Caco-2 (cell line): ENCODE measurements at regions not wholly inside any gene's neighbourhood (a gene's known extent, or its start where the extent isn't known, plus 50 kb on each side); places are given as distances from the start of the nearest gene placed in this dataset.

Experiments
- BruUV-seq: library from RNA; stranded (reverse); fragments of 400-500 nt; replicated peaks from 2 replicates; lab custom pipeline; 2021; lab: Mats Ljungman, UMichigan
- CTCF ChIA-PET: fragments of 300-600 bp; sonication (Branson Sonifier 250); formaldehyde crosslinking; loops from one replicate; lab custom pipeline; 2022; ENCODE audit warnings: antibody characterized with exemption; lab: Charles Lee
- POLR2A ChIA-PET: fragments of 300-600 bp; sonication (Branson Sonifier 250); formaldehyde crosslinking; loops from one replicate; lab custom pipeline; 2022; ENCODE audit warnings: antibody characterized with exemption; lab: Charles Lee
- DNase-seq, 2 experiments: peaks; one replicate each; pipeline versions ENCODE4 v3.0.0 to v3.0.0-alpha.2; 2020 to 2022
- H3K27me3 ChIP-seq: replicated peaks from 2 replicates; pipeline ENCODE4 v1.6.0; 2011; ENCODE audit warnings: low read length; ENCODE audit not compliant: control insufficient read depth, insufficient read depth
- H3K36me3 ChIP-seq: 2 replicates; pipeline ENCODE4 v1.5.1; 2011; ENCODE audit warnings: low read length; ENCODE audit not compliant: control insufficient read depth, insufficient read depth
- H3K4me1 ChIP-seq: fragments of 250-450 bp; sonication (Bioruptor Pico); 2 replicates; pipeline ENCODE4 v1.5.1; 2020; ENCODE audit warnings: mild to moderate bottlenecking
- H3K4me3 ChIP-seq: 2 replicates; pipeline ENCODE4 v1.5.1; 2011; ENCODE audit warnings: low read depth, mild to moderate bottlenecking, control low read depth, low read length
- H3K9me3 ChIP-seq: fragments of 250-450 bp; sonication (Bioruptor Pico); 2 replicates; pipeline ENCODE4 v1.5.1; 2020; ENCODE audit warnings: mild to moderate bottlenecking, moderate library complexity
- H3K27ac Mint-ChIP-seq: one replicate; pipeline ENCODE4 v1.8.0; 2022; ENCODE audit warnings: mixed read lengths; ENCODE audit not compliant: unreplicated experiment
- H3K27me3 Mint-ChIP-seq: one replicate; pipeline ENCODE4 v1.8.0; 2022; ENCODE audit warnings: mixed read lengths; ENCODE audit not compliant: insufficient read depth, unreplicated experiment
- H3K36me3 Mint-ChIP-seq: one replicate; pipeline ENCODE4 v1.8.0; 2022; ENCODE audit warnings: mild to moderate bottlenecking, mixed read lengths; ENCODE audit not compliant: insufficient read depth, unreplicated experiment
- H3K4me1 Mint-ChIP-seq: one replicate; pipeline ENCODE4 v1.8.0; 2022; ENCODE audit warnings: low read depth, mixed read lengths; ENCODE audit not compliant: unreplicated experiment
- H3K4me3 Mint-ChIP-seq: one replicate; pipeline ENCODE4 v1.8.0; 2022; ENCODE audit warnings: mild to moderate bottlenecking, moderate library complexity, mixed read lengths; ENCODE audit not compliant: unreplicated experiment
- H3K9me3 Mint-ChIP-seq: one replicate; pipeline ENCODE4 v1.8.0; 2022; ENCODE audit warnings: mixed read lengths; ENCODE audit not compliant: unreplicated experiment
- CTCF ChIP-seq, 2 experiments: fragments of 200-600 bp in 1 of 2; IDR thresholded peaks; 1 replicate in 1 of 2; 2 replicates in 1 of 2; pipeline versions ENCODE4 v1.5.1 to v1.8.0; 2011 to 2022; ENCODE audit warnings: antibody characterized with exemption in 1 of 2, control low read depth in 1 of 2, inconsistent platforms in 1 of 2, low read depth in 1 of 2, low read length in 1 of 2, mild to moderate bottlenecking in 1 of 2, moderate library complexity in 1 of 2; ENCODE audit not compliant: insufficient read depth in 1 of 2, severe bottlenecking in 1 of 2, unreplicated experiment in 1 of 2
- intact Hi-C: fragments of 100-400 bp; cut with micrococcal nuclease; formaldehyde crosslinking; loops from one replicate; pipeline ENCODE4 v1.10.0; 2022; ENCODE audit not compliant: unreplicated experiment

DNA sequence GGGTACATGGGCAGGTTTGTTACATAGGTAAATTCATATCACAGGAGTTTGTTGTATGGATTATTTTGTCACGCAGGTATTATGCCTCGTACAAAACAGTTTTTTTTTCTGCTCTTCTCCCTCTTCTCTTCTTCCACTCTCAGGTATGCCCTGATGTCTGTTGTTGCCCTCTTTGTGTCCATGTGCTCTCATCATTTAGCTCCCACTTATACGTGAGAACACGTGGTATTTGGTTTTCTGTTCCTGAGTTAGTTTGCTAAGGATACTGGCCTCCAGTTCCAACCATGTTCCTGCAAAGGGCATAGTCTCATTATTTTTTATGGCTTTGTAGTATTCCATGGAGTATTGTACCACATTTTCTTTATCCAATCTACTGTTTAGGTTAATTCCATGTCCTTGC lies 65.7 kb downstream of the UNC5CL start:
- Mint-ChIP-seq H3K9me3 (peaks cover 59% of the 10 kb centered on the region), H3K4me3 (no peak overlapping the region), H3K36me3 (peaks cover 4% of the 10 kb centered on the region), H3K27me3 (no peaks in the 10 kb centered on the region), H3K4me1 (peaks cover 19% of the 10 kb centered on the region), H3K27ac (no peak overlapping the region)
- ChIA-PET POLR2A (no interaction called here), CTCF (interaction anchor here (0.7 to 1.0 kb wide), 2 partner anchors 10 to 67 kb away, joined by 3 to 4 read pairs; no protein-coding TSS in a partner anchor)
- BruUV-seq: no TSS peak
- no peak for DNase-seq
- Histone ChIP-seq H3K36me3 (no peaks in the 10 kb centered on the region), H3K27me3 (no peaks in the 10 kb centered on the region), H3K4me1 (no peaks in the 10 kb centered on the region), H3K4me3 (no peak overlapping the region), H3K9me3 (no peaks in the 10 kb centered on the region)
- intact Hi-C loops: no loop called here
- no peak for TF ChIP-seq CTCF (IDR thresholded peaks at IDR 0.05; ENCODE audit: insufficient read depth in 1 of 2, low read depth in 1 of 2, low read length in 1 of 2, severe bottlenecking in 1 of 2, unreplicated experiment in 1 of 2)

DNA sequence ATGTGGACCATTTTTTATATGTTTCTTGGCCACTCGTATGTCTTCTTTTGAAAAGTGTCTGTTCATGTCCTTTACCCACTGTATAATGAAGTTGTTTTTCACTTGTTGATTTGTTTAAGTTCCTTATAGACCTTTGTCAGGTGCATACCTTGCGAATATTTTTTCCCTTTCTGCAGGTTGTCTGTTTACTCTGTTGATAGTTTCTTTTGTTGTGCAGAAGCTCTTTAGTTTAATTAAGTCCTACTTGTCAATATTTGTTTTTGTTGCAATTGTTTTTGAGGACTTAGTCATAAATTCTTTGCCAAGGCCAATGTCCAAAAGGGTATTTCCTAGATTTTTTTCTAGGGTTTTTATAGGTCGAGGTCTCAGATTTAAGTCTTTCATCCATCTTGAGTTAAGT lies 66.2 kb downstream of the UNC5CL start:
- H3K4me3 ChIP-seq: no peak overlapping the region
- H3K27me3 Mint-ChIP-seq: no peaks in the 10 kb centered on the region
- ChIA-PET CTCF (interaction anchor here (0.7 to 1.0 kb wide), 2 partner anchors 10 to 68 kb away, joined by 3 to 4 read pairs; no protein-coding TSS in a partner anchor), POLR2A (no interaction called here)
- no peaks in the 10 kb centered on the region for H3K36me3 ChIP-seq
- no peak for DNase-seq
- no peaks in the 10 kb centered on the region for H3K4me1 ChIP-seq
- H3K36me3 Mint-ChIP-seq: peaks cover 4% of the 10 kb centered on the region
- no peaks in the 10 kb centered on the region for H3K27me3 ChIP-seq
- intact Hi-C loops: no loop called here
- peaks cover 19% of the 10 kb centered on the region for H3K4me1 Mint-ChIP-seq
- no peak overlapping the region for H3K4me3 Mint-ChIP-seq
- no peaks in the 10 kb centered on the region for H3K9me3 ChIP-seq
- no TSS peak for BruUV-seq
- TF ChIP-seq CTCF (IDR thresholded peaks at IDR 0.05; ENCODE audit: insufficient read depth in 1 of 2, low read depth in 1 of 2, low read length in 1 of 2, severe bottlenecking in 1 of 2, unreplicated experiment in 1 of 2): no peak
- no peak overlapping the region for H3K27ac Mint-ChIP-seq
- H3K9me3 Mint-ChIP-seq: peaks cover 59% of the 10 kb centered on the region

DNA sequence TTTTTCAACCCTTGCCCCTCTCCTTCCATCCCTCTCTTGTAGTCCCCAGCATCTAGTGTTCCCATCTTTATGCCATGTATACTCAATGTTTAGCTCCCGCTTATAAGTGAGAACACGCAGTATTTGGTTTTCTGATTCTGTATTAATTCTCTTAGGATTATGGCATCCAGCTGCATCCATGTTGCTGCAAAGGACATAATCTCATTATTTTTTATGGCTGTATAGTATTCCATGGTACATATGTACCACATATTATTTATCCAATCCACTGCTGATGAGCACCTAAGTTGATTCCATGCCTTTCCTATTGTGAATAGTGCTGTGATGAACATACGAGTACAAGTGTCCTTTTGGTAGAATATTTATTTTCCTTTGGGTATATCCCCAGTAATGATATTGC lies 66.8 kb downstream of the UNC5CL start:
- no peaks in the 10 kb centered on the region for H3K27me3 Mint-ChIP-seq
- CTCF ChIA-PET: interaction anchor here (1.0 kb wide), 1 partner anchor 68 kb away, joined by 3 read pairs; no protein-coding TSS in a partner anchor
- BruUV-seq: no TSS peak

More for the DNA sequence above, 66.8 kb downstream of the UNC5CL start:
- no peaks in the 10 kb centered on the region for H3K36me3 ChIP-seq
- H3K4me1 ChIP-seq: no peaks in the 10 kb centered on the region
- intact Hi-C loops: no loop called here
- H3K9me3 Mint-ChIP-seq: peaks cover 58% of the 10 kb centered on the region
- no peaks in the 10 kb centered on the region for H3K9me3 ChIP-seq
- POLR2A ChIA-PET: no interaction called here
- TF ChIP-seq CTCF (IDR thresholded peaks at IDR 0.05; ENCODE audit: insufficient read depth in 1 of 2, low read depth in 1 of 2, low read length in 1 of 2, severe bottlenecking in 1 of 2, unreplicated experiment in 1 of 2): no peak
- no peak overlapping the region for H3K27ac Mint-ChIP-seq
- DNase-seq: no peak
- H3K27me3 ChIP-seq: no peaks in the 10 kb centered on the region
- peaks cover 19% of the 10 kb centered on the region for H3K4me1 Mint-ChIP-seq
- no peak overlapping the region for H3K4me3 ChIP-seq
- peaks cover 4% of the 10 kb centered on the region for H3K36me3 Mint-ChIP-seq
- no peak overlapping the region for H3K4me3 Mint-ChIP-seq
